ENCODE measurements at regions not wholly inside any gene's neighbourhood (a gene's known extent, or its start where the extent isn't known, plus 50 kb on each side); places are given as distances from the start of the nearest gene placed in this dataset.

- Histone ChIP-seq H3K27ac (replicated peaks; ENCODE audit: low read length) (no peak overlapping the region), H2BK15ac (ENCODE audit: low read length) (no peak overlapping the region), H3K79me1 (ENCODE audit: low read depth, low read length) (peaks cover 3% of the 10 kb centered on the region), H3K4ac (ENCODE audit: low read length) (no peak overlapping the region), H3K4me1 (ENCODE audit: control insufficient read depth in 2 of 2, insufficient read depth in 1 of 2, low read depth in 1 of 2, low read length in 2 of 2) (peaks cover 0 to 13% of the 10 kb centered on the region in 2 donors), H3K23ac (ENCODE audit: low read depth, low read length, poor library complexity) (no peak overlapping the region), H3K14ac (ENCODE audit: low read length) (no peak overlapping the region), H2BK120ac (ENCODE audit: low read depth, low read length) (no peak overlapping the region), H2AK5ac (ENCODE audit: low read depth, low read length) (no peak overlapping the region), H3K4me3 (ENCODE audit: low read length in 2 of 2) (no peak overlapping the region), H4K91ac (ENCODE audit: low read depth, low read length, poor library complexity) (no peak overlapping the region), H3K36me3 (replicated peaks in 1 of 2; ENCODE audit: control insufficient read depth in 2 of 2, insufficient read depth in 2 of 2, low read length in 2 of 2) (peaks cover 0 to 2% of the 10 kb centered on the region in 2 donors), H2AFZ (ENCODE audit: low read length) (no peak overlapping the region), H3K27me3 (ENCODE audit: control insufficient read depth in 3 of 3, insufficient read depth in 3 of 3, low read depth in 1 of 3, low read length in 3 of 3) (no peaks in the 10 kb centered on the region), H2BK5ac (ENCODE audit: low read length) (no peak overlapping the region), H3K9ac (ENCODE audit: low read depth, low read length, poor library complexity) (no peak overlapping the region), H3K9me3 (replicated peaks in 1 of 2; ENCODE audit: control insufficient read depth in 2 of 2, insufficient read depth in 1 of 2, low read depth in 1 of 2, low read length in 2 of 2) (peaks cover 0 to 2% of the 10 kb centered on the region in 2 donors), H3K4me2 (ENCODE audit: insufficient read depth, low read length, poor library complexity, severe bottlenecking) (no peak overlapping the region), H2BK12ac (ENCODE audit: low read length) (no peak overlapping the region), H4K8ac (ENCODE audit: low read depth, low read length) (no peak overlapping the region), H3K18ac (ENCODE audit: low read length) (no peak overlapping the region)
- WGBS, 2 donors (ENCODE audit: extremely low coverage in 2 of 2, insufficient read length in 2 of 2, insufficient replicate concordance in 1 of 2), result no CpG with 5 or more reads among the region's 9 CpGs
- no peak for DNase-seq (ENCODE audit: low spot score)
These were observed 218.3 kb downstream of the AACS start for GRCh38 chr12:125283521-125283920.

DNA sequence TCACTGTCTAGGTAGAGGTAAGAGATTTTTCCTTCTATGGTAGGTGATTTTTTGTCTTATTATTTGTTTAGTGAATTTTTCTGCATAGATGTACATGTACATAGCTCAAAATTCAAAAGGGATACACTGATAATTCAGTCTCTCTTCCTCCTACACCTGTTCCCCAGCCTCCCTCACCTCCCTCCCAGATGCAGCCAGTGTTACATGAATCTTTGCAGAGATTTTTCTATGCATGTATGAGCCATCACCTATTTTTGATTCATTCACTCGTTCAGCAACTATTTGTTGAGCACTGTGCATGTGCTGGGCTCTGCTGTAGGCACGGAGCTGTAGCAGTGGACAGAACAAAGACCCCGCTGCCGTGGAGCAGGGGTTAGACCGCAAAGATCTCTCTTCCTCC lies 218.9 kb downstream of the AACS start:
- Histone ChIP-seq H4K91ac (ENCODE audit: low read depth, low read length, poor library complexity) (no peak overlapping the region), H3K27me3 (ENCODE audit: control insufficient read depth in 3 of 3, insufficient read depth in 3 of 3, low read depth in 1 of 3, low read length in 3 of 3) (no peaks in the 10 kb centered on the region), H2BK12ac (ENCODE audit: low read length) (no peak overlapping the region), H3K4ac (ENCODE audit: low read length) (no peak overlapping the region), H3K23ac (ENCODE audit: low read depth, low read length, poor library complexity) (no peak overlapping the region), H3K14ac (ENCODE audit: low read length) (no peak overlapping the region), H2AK5ac (ENCODE audit: low read depth, low read length) (no peak overlapping the region), H3K18ac (ENCODE audit: low read length) (no peak overlapping the region), H3K79me1 (ENCODE audit: low read depth, low read length) (no peaks in the 10 kb centered on the region), H3K27ac (replicated peaks; ENCODE audit: low read length) (no peak overlapping the region), H3K4me2 (ENCODE audit: insufficient read depth, low read length, poor library complexity, severe bottlenecking) (no peak overlapping the region), H4K8ac (ENCODE audit: low read depth, low read length) (no peak overlapping the region), H2BK120ac (ENCODE audit: low read depth, low read length) (no peak overlapping the region), H2BK15ac (ENCODE audit: low read length) (no peak overlapping the region), H3K9ac (ENCODE audit: low read depth, low read length, poor library complexity) (no peak overlapping the region), H3K4me1 (ENCODE audit: control insufficient read depth in 2 of 2, insufficient read depth in 1 of 2, low read depth in 1 of 2, low read length in 2 of 2) (peaks cover 0 to 13% of the 10 kb centered on the region in 2 donors), H3K9me3 (replicated peaks in 1 of 2; ENCODE audit: control insufficient read depth in 2 of 2, insufficient read depth in 1 of 2, low read depth in 1 of 2, low read length in 2 of 2) (peaks cover 0 to 2% of the 10 kb centered on the region in 2 donors), H3K36me3 (replicated peaks in 1 of 2; ENCODE audit: control insufficient read depth in 2 of 2, insufficient read depth in 2 of 2, low read length in 2 of 2) (peaks cover 0 to 2% of the 10 kb centered on the region in 2 donors), H2BK5ac (ENCODE audit: low read length) (no peak overlapping the region), H2AFZ (ENCODE audit: low read length) (no peak overlapping the region), H3K4me3 (ENCODE audit: low read length in 2 of 2) (no peak overlapping the region)
- WGBS, 2 donors (ENCODE audit: extremely low coverage in 2 of 2, insufficient read length in 2 of 2, insufficient replicate concordance in 1 of 2), result no CpG with 5 or more reads among the region's 5 CpGs
- DNase-seq (ENCODE audit: low spot score), result no peak

DNA sequence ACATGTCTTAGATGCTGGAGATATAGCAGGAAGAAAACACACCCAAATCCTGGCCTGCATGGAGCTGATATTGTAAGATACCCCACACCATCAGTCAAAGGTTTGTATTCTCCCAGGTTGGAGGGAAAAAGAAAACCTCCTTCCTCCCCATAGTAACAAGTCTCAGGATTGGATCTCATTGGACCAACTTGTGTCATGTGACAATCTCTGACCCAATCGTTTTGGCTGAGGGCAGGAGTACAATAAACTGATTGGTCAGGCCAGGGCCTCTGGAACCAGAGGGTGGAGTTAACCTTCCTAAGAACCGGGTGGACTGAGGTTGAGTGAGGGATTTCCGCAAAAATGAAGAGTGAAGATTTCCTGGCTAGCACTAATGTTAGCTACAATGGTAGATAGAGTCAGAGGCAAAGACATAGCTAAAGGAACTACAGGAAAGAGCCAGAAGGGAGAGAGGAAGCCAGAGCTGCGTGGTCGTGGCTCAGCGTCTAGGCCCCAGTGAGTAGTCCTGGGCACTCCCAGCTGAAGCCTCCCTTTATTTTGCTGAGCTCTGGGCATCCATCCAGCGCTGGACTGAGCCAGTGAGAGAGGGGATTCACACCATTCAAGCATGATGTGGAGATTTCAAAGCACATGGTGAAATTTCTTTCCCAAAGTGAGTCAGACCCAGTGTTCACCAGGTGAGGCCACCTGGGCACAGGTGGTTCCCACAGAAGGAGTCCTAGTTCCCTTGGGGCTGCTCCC lies 219.9 kb downstream of the AACS start:
- Histone ChIP-seq H2BK5ac (ENCODE audit: low read length) (no peak overlapping the region), H3K23ac (ENCODE audit: low read depth, low read length, poor library complexity) (no peak overlapping the region), H3K4me3 (ENCODE audit: low read length in 2 of 2) (no peak overlapping the region), H3K27ac (replicated peaks; ENCODE audit: low read length) (no peak overlapping the region), H2BK12ac (ENCODE audit: low read length) (no peak overlapping the region), H2AFZ (ENCODE audit: low read length) (no peak overlapping the region), H3K27me3 (ENCODE audit: control insufficient read depth in 3 of 3, insufficient read depth in 3 of 3, low read depth in 1 of 3, low read length in 3 of 3) (no peaks in the 10 kb centered on the region), H3K36me3 (replicated peaks in 1 of 2; ENCODE audit: control insufficient read depth in 2 of 2, insufficient read depth in 2 of 2, low read length in 2 of 2) (peaks cover 0 to 2% of the 10 kb centered on the region in 2 donors), H2BK15ac (ENCODE audit: low read length) (no peak overlapping the region), H3K4me1 (ENCODE audit: control insufficient read depth in 2 of 2, insufficient read depth in 1 of 2, low read depth in 1 of 2, low read length in 2 of 2) (peaks cover 0 to 13% of the 10 kb centered on the region in 2 donors), H3K4ac (ENCODE audit: low read length) (no peak overlapping the region), H4K8ac (ENCODE audit: low read depth, low read length) (no peak overlapping the region), H2BK120ac (ENCODE audit: low read depth, low read length) (no peak overlapping the region), H3K14ac (ENCODE audit: low read length) (no peak overlapping the region), H2AK5ac (ENCODE audit: low read depth, low read length) (no peak overlapping the region), H3K9ac (ENCODE audit: low read depth, low read length, poor library complexity) (no peak overlapping the region), H3K18ac (ENCODE audit: low read length) (no peak overlapping the region), H4K91ac (ENCODE audit: low read depth, low read length, poor library complexity) (no peak overlapping the region), H3K4me2 (ENCODE audit: insufficient read depth, low read length, poor library complexity, severe bottlenecking) (no peak overlapping the region), H3K9me3 (replicated peaks in 1 of 2; ENCODE audit: control insufficient read depth in 2 of 2, insufficient read depth in 1 of 2, low read depth in 1 of 2, low read length in 2 of 2) (peaks cover 0 to 2% of the 10 kb centered on the region in 2 donors), H3K79me1 (ENCODE audit: low read depth, low read length) (no peaks in the 10 kb centered on the region)
- DNase-seq (ENCODE audit: low spot score), result no peak
- WGBS, 2 donors (ENCODE audit: extremely low coverage in 2 of 2, insufficient read length in 2 of 2, insufficient replicate concordance in 1 of 2), result no CpG with 5 or more reads among the region's 7 CpGs

DNA sequence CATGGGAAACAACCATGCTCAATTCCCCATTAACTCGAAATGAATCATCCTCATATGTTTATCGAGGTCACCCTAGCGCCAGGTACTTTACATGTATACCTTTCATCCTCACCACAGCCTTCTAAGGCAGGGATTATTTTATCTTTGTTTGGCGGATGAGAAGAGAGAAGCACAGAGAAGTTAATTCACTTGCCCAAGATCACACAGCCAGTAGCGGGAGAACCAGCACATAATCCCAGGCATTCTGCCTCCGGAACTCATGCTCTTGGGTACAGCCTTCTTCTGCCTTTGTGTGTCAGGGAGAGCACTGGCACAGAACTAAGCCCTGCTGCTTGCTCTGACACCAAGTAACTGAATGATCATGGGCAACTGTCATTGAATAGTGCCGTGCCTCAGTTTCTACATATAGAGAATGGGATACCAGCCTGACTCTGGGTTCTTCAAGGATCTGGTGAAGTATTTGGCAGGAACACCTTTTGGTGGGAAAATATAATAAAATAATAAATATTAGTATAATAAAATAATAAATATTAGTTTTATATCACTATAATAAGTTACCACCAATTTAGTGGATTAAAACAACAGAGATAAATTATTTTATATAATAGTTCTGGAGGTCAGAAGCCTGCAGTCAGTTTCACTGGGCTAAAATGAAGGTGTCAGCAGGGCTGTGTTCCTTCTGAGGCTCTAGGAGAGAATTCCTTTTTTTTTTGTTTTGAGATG lies 220.9 kb downstream of the AACS start:
- Histone ChIP-seq H3K9ac (ENCODE audit: low read depth, low read length, poor library complexity) (no peak overlapping the region), H2AFZ (ENCODE audit: low read length) (no peak overlapping the region), H3K23ac (ENCODE audit: low read depth, low read length, poor library complexity) (no peak overlapping the region), H3K36me3 (replicated peaks in 1 of 2; ENCODE audit: control insufficient read depth in 2 of 2, insufficient read depth in 2 of 2, low read length in 2 of 2) (peaks cover 0 to 2% of the 10 kb centered on the region in 2 donors), H3K27ac (replicated peaks; ENCODE audit: low read length) (no peak overlapping the region), H3K27me3 (ENCODE audit: control insufficient read depth in 3 of 3, insufficient read depth in 3 of 3, low read depth in 1 of 3, low read length in 3 of 3) (no peaks in the 10 kb centered on the region), H3K14ac (ENCODE audit: low read length) (no peak overlapping the region), H4K8ac (ENCODE audit: low read depth, low read length) (no peak overlapping the region), H2BK15ac (ENCODE audit: low read length) (no peak overlapping the region), H3K4me3 (ENCODE audit: low read length in 2 of 2) (no peak overlapping the region), H3K4me1 (ENCODE audit: control insufficient read depth in 2 of 2, insufficient read depth in 1 of 2, low read depth in 1 of 2, low read length in 2 of 2) (peaks cover 0 to 7% of the 10 kb centered on the region in 2 donors), H3K4me2 (ENCODE audit: insufficient read depth, low read length, poor library complexity, severe bottlenecking) (no peak overlapping the region), H3K9me3 (replicated peaks in 1 of 2; ENCODE audit: control insufficient read depth in 2 of 2, insufficient read depth in 1 of 2, low read depth in 1 of 2, low read length in 2 of 2) (peaks cover 0 to 2% of the 10 kb centered on the region in 2 donors), H2BK5ac (ENCODE audit: low read length) (no peak overlapping the region), H4K91ac (ENCODE audit: low read depth, low read length, poor library complexity) (no peak overlapping the region), H3K4ac (ENCODE audit: low read length) (no peak overlapping the region), H3K18ac (ENCODE audit: low read length) (no peak overlapping the region), H2AK5ac (ENCODE audit: low read depth, low read length) (no peak overlapping the region), H3K79me1 (ENCODE audit: low read depth, low read length) (no peaks in the 10 kb centered on the region), H2BK120ac (ENCODE audit: low read depth, low read length) (no peak overlapping the region), H2BK12ac (ENCODE audit: low read length) (no peak overlapping the region)
- no peak for DNase-seq (ENCODE audit: low spot score)
- no CpG with 5 or more reads among the region's 7 CpGs for WGBS, 2 donors (ENCODE audit: extremely low coverage in 2 of 2, insufficient read length in 2 of 2, insufficient replicate concordance in 1 of 2)
